Astrocyte of the hippocampus (primary cell): ENCODE measurements at regions not wholly inside any gene's neighbourhood (a gene's known extent, or its start where the extent isn't known, plus 50 kb on each side); places are given as distances from the start of the nearest gene placed in this dataset.

Experiments used
- DNase-seq: peaks from one replicate; pipeline ENCODE4 v3.0.0; 2011; ENCODE audit warnings: low read depth, low spot score

DNA sequence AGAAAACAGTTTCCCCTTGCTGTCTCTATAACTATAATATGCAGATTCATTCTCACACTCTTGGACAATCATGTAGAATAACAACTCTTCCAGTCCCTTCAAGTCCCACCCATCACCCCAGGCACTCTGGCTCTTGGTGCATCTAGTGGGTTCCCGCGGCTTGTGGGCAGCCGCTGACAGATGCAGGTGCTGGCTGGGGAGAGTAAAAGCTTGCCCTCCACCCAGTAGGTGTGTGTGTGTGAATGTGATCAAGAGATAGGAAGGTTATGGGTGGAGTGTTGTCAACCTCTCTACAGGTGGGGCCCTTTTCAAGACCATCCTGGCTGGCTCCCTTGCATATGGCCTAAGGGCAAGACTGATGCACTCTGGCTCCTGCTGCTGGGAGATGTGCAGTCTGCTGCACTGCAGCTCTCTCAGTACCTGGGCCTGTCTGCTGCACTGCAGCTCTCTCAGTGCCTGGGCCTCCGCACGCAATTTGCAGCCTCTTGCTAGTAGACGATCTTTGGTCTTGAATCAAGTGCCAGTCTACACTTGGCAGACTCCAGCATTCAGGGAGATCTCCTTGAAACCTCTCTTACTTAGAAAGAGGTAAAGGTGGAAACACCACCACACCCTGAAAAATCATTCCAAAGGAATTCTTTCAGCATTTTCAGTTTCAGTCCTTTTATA lies 189.7 kb upstream of the GDNF start:
- no peak for DNase-seq

DNA sequence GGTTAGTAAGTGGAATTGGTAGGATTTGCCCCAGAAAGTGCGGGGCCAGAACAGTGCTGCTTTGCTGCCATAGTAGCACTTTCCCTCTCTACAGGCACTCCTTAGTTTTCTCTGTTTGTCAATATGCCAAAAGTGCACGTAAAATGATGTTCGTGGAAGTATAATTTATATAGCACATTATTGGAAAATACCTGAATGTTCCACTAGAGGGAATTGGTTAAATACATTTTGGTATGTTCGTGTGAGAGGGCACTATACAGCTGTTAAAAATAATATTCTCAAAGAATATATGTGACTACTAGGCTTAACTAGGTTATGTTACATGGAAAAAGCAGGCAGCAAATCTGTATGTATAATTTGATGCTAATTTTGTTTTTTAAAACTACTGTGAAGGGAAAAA lies 184.0 kb upstream of the GDNF start:
- DNase-seq, result no peak

GRCh38 chr5:38023371-38023770 lies 183.5 kb upstream of the GDNF start:
- no peak for DNase-seq

DNA sequence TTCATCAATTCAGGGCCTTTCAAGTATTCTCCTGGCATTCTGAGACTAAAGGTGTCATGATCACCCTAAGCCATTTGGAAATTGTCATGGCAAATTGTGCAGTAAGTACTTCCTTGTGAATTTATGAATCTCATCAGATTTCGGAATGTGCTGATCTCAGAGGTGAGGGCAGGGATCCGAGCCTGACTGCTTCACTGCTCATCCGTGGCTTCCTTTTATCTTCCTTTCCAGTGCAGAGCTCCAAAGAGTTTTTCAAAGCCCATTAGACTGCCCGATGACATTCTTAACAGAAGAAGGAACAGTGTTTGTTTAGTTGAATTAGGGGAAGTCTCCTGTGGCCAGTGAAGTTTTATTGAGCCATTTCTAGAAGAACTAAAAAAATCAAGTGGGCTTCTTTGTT lies 182.8 kb upstream of the GDNF start:
- DNase-seq, result no peak

- DNase-seq, result no peak
Measured at GRCh38 chr5:38018016-38018415, 178.2 kb upstream of the GDNF start.

GRCh38 chr5:38013107-38013506 lies 173.3 kb upstream of the GDNF start:
- DNase-seq, result no peak

GRCh38 chr5:38011668-38012188 lies 171.9 kb upstream of the GDNF start:
- no peak for DNase-seq

GRCh38 chr5:38009749-38010358 lies 170.0 kb upstream of the GDNF start:
- no peak for DNase-seq

- DNase-seq, result no peak
Measured at GRCh38 chr5:38008198-38008597, 168.4 kb upstream of the GDNF start.

GRCh38 chr5:37999593-37999992 lies 159.8 kb upstream of the GDNF start:
- no peak for DNase-seq

GRCh38 chr5:37996918-37997317 lies 157.1 kb upstream of the GDNF start:
- no peak for DNase-seq

- no peak for DNase-seq
Measured at GRCh38 chr5:37994729-37995128, 154.9 kb upstream of the GDNF start.

DNA sequence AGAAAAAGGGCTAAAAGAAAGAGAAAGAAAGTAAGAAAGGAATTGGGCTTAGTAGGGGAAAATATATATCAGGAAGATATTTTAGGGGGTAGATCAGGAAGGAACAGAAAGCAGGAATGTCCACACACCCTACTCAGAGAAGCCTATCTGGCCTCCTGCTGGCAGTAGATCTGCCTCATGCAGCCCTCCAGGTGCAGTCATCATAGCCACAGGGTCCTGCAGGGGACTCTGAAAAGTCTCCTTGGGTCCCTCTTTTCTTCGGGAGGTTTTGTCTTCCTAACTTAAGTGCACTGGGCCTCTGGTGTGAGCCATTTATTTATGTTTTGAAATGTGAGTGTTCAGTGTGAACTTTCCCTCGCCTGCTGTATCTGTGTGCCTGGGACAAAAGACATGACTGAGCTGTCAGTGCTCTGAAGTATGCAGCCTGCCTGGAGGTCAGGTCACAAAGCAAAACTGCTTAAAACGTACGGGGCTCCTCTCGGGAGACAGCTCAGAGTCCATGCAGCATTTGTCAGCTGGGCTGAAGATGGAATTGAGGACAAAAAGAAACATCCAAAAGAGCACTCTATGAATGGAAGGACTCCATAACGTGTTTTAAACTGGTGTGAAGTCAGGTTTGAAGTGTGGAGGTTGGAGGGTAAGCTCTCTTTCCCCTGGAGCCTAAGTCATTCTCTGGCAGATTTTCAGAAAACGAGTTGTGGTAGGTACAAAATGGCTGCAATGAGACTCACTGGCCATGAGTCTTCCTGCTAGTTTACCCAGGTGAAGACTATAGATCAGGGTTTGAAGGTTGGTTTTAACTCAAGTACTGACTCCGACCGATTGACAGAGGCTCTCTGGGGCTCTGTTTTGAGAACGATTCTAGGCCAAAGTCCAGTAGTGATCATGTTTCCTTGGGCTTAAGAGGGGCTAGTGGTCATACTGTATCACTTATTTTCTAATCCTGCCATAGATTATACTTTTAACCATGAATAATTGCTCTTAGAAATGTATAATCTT lies 151.8 kb upstream of the GDNF start:
- DNase-seq, result no peak

DNA sequence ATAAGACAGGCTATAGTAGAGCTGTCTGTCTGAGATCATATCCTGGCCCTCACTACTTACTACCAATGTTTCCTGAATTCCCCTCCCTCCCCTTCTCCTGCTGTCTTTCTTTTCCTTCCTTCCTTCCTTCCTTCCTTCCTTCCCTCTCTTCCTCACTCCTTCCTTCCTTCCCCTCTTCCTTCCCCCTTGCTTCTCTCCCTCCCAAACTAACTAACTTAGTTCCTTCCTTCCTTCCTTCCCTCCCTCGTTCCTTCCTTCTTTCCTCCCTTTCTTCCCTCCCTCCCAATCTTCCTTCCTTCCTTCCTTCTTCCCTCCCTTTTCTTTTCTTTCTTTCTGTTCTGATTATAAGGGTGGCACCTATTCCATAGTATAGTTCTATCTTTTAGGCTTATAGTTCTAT lies 150.0 kb upstream of the GDNF start:
- DNase-seq, result no peak

- DNase-seq, result no peak
Measured at GRCh38 chr5:37988454-37989046, 148.7 kb upstream of the GDNF start.

DNA sequence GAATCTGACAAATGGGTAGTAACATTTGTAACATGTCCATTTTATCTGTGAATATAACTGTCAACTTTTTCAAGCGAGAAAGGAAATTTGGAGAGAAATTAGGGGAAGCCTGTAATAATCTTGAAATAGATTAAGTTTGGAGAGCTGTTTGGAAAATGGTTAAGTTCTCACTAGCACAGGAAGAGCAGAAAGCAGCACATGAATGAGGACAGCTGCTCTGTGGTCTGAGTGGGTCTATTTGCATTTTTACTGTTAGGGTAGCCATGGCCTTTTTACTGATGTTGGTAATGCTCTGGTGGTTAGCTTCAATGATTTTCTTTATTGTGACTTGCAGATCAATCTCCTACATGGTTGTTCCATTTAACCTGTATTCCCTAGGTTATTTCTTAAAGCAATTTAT lies 144.5 kb upstream of the GDNF start:
- no peak for DNase-seq

DNA sequence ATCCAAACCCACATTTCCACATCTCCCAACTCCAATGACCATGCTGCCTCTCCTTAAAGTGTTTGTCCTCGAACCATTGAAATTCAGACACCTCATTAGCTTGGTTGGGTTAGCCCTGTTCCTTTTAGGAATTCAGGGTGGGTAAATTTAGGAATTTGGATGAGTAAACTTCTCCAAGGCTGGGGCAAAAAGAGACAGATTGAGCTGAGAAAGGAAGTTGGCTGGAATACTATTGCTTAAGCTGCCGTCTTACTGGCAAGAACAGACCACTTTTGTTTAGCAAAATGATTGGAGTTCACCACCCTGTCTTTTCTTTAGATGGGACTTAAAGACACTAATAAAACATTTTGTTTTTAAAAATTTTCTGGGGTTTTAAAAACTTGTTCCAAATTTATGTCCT lies 143.6 kb upstream of the GDNF start:
- no peak for DNase-seq

DNA sequence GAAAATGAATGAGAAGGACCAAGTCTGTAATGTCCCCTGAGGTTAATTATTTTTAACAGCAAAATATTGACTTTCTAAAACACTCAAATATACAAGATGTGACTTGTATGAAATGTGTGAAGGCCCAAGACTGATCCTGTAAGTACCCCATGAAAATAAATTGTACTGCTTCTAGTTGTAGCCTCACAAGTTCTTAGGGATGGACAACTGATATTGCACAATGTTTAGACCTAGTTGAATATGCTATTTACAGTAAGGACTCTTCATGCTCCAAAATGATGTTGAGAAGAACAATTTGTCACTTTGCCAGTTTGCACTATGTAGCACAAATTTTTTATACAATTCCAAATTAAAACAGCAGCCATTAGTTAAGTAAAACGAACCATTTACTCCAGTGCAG lies 139.7 kb upstream of the GDNF start:
- no peak for DNase-seq

DNA sequence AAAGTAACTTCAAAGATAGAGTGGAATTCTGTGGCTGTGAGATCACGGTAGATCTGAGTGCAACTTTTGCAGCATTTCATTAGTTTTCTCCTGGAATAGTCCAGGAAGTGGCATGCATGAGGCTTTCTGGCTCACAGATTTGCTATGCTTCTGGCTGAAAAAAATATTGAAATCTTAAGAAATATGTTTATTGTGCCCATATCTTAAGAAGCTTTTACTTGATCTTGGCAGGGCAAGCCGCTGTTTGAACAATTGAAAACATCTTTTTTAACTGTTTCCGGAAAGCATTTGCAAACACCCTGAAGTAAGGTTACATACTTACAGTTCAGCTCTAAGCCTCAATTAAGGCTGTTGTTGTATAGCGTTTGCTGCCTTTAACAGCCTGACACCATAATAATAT lies 135.7 kb upstream of the GDNF start:
- DNase-seq, result no peak

DNA sequence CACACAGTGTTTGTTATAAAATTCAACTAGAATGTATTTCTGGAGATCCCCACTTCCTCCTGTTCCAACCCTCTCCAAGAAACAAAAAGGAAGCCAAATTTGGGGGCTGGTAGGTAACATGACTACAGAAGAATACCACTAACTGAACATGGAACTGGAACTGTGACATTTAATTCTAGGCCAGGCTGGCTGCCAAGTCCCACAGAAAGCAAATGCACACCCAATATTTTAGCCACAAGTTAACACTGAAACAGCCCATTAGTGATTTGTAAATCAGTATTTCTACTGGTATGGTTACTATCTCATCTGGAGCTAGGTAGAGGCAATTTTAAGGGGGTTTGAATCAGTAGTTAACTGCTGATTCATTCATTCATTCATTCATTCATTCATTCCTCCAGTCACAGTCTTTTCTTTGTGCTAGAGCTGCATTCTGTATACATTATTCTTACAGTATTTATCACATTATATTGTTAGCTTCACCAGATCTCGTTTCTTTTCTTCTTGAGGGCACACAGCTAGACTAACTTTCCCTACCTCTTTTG lies 131.7 kb upstream of the GDNF start:
- DNase-seq, result no peak

DNA sequence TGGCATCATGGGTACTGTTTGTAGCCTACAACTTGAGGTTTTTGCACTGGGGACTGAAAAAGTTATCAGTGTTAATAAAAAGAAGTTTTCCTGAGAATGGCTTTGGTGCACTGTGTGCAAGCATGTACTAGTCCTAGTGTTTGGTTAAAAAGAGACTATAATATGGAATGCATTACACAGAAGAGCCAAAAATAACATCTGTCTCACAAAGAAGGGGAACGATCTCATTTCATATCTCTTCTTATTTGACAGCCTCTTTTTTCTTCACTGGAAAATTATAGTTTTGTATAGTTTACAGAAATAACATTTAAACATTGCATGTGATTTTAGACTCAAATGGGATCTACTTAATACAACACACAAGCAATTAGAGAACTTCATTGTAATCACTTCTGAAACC lies 127.0 kb upstream of the GDNF start:
- DNase-seq, result no peak

GRCh38 chr5:37966291-37966690 lies 126.5 kb upstream of the GDNF start:
- DNase-seq, result no peak
